Astrocyte of the cerebellum (primary cell): ENCODE measurements at regions not wholly inside any gene's neighbourhood (a gene's known extent, or its start where the extent isn't known, plus 50 kb on each side); places are given as distances from the start of the nearest gene placed in this dataset.

Experiments used
- DNase-seq: peaks from one replicate; pipeline ENCODE4 v3.0.0-alpha.2; 2011; ENCODE audit warnings: low read depth
- H3K4me3 ChIP-seq: 2 replicates; pipeline ENCODE4 v1.5.1; 2011; ENCODE audit warnings: mild to moderate bottlenecking, low read depth, low read length, moderate library complexity
- in situ Hi-C: cut with HindIII; loops from 2 replicates; pipeline ENCODE4 v1.10.0; 2017; ENCODE audit warnings: low sequenced_read_pairs
- TF ChIP-seq, protein P1 (sequence below): IDR thresholded peaks from 2 replicates; pipeline ENCODE4 v1.5.1; 2012; ENCODE audit warnings: low read length, low read depth, moderate library complexity, mild to moderate bottlenecking; ENCODE audit errors: missing control alignments

DNA sequence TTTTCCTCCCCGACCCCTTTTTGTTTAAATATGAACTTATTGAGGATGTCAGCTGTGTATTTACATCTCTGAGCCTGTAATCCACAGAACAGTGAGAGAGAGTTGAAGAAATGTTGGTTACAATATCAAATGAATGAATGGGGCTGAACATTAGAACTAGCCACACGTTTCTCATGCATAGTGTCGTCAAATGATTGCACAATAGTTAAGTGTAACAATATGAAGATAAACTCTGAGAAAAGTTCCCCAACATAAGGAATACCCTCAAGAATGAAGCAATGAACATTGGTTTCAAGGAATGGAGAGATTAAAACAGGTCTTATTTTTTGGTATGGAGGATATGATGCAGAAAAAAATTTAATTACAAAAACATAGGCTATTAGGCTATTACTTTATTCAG, 100.5 kb upstream of the DTNBP1 start:
- DNase-seq: no peak
- H3K4me3 ChIP-seq: no peak overlapping the region
- TF ChIP-seq, protein P1, sequence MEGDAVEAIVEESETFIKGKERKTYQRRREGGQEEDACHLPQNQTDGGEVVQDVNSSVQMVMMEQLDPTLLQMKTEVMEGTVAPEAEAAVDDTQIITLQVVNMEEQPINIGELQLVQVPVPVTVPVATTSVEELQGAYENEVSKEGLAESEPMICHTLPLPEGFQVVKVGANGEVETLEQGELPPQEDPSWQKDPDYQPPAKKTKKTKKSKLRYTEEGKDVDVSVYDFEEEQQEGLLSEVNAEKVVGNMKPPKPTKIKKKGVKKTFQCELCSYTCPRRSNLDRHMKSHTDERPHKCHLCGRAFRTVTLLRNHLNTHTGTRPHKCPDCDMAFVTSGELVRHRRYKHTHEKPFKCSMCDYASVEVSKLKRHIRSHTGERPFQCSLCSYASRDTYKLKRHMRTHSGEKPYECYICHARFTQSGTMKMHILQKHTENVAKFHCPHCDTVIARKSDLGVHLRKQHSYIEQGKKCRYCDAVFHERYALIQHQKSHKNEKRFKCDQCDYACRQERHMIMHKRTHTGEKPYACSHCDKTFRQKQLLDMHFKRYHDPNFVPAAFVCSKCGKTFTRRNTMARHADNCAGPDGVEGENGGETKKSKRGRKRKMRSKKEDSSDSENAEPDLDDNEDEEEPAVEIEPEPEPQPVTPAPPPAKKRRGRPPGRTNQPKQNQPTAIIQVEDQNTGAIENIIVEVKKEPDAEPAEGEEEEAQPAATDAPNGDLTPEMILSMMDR: no peak
- in situ Hi-C loops: no loop called here

DNA sequence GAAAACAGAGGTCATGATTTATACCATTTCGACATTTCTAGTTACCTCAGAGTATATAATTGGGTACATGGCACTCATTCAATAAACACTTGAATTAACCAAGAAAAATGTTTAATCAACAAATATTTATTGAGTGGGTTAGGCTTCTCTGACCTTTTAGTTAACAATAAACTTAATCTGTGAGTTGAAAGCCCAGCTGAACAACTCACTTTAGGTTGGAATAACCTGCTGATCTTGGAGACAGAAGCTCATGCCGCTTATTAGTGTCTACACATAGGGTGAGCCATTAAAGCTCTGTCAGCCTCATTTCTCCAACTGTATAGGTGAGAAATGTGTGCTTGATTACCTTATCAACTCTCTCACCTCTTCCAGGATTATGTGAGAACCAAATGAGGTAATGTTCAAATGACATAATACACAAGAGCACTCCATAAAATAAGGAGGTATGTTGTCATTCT, 98.2 kb upstream of the DTNBP1 start:
- TF ChIP-seq, protein P1: no peak
- no peak overlapping the region for H3K4me3 ChIP-seq
- DNase-seq: no peak
- in situ Hi-C loops: no loop called here

DNA sequence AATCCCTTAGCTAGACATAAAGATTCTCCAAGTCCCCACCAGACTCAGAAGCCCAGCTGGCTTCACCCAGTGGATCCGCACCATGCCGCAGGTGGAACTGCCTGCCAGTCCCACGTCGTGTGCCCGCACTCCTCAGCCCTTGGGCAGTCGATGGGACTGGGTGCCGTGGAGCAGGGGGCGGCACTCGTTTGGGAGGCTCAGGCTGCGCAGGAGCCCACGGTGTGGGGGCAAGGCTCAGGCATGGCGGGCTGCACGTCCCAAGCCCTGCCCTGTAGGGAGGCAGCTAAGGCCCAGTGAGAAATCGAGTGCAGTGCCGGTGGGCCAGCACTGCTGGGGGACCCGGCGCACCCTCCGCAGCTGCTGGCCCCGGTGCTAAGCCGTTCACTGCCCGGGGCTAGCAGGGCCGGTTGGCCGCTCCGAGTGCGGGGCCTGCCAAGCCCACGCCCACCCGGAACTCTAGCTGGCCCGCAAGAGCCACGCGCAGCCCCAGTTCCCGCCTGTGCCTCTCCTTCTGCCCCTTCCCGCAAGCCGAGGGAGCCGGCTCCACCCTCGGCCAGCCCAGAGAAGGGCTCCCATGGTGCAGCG, 95.9 kb upstream of the DTNBP1 start:
- TF ChIP-seq, protein P1: no peak
- in situ Hi-C loops: no loop called here
- H3K4me3 ChIP-seq: no peak overlapping the region
- DNase-seq: no peak

GRCh38 chr6:15755526-15755925, 92.7 kb upstream of the DTNBP1 start:
- in situ Hi-C loops: no loop called here
- no peak overlapping the region for H3K4me3 ChIP-seq
- DNase-seq: peak; percentile 35
- TF ChIP-seq, protein P1: no peak

GRCh38 chr6:15754706-15755079, 91.9 kb upstream of the DTNBP1 start:
- TF ChIP-seq, protein P1: no peak
- in situ Hi-C loops: no loop called here
- DNase-seq: no peak
- no peak overlapping the region for H3K4me3 ChIP-seq

GRCh38 chr6:15754035-15754705, 91.3 kb upstream of the DTNBP1 start:
- in situ Hi-C loops: no loop called here
- TF ChIP-seq, protein P1: no peak
- no peak overlapping the region for H3K4me3 ChIP-seq
- DNase-seq: no peak
